ENCODE measurements at regions not wholly inside any gene's neighbourhood (a gene's known extent, or its start where the extent isn't known, plus 50 kb on each side); places are given as distances from the start of the nearest gene placed in this dataset.
"Not testable (repeated sequence)": the region's sequence is repeated elsewhere in the genome, so short reads cannot be mapped to it uniquely, and the experiment has no call there.

- no peak for DNase-seq (ENCODE audit: low read depth, low spot score)
Observed at GRCh38 chr2:397521-397920, 109.6 kb upstream of the ALKAL2 start.

- DNase-seq (ENCODE audit: low read depth, low spot score), result no peak
Observed at GRCh38 chr2:396903-397302, 109.0 kb upstream of the ALKAL2 start.

GRCh38 chr2:395886-396285 lies 108.0 kb upstream of the ALKAL2 start:
- no peak for DNase-seq (ENCODE audit: low read depth, low spot score)

- no peak for DNase-seq (ENCODE audit: low read depth, low spot score)
Observed at GRCh38 chr2:393711-394696, 106.1 kb upstream of the ALKAL2 start.

GRCh38 chr2:392926-393280 lies 105.0 kb upstream of the ALKAL2 start:
- DNase-seq (ENCODE audit: low read depth, low spot score), result no peak

GRCh38 chr2:392181-392925 lies 104.5 kb upstream of the ALKAL2 start:
- DNase-seq (ENCODE audit: low read depth, low spot score), result no peak

GRCh38 chr2:391696-392095 lies 103.8 kb upstream of the ALKAL2 start:
- DNase-seq (ENCODE audit: low read depth, low spot score), result no peak

- no peak for DNase-seq (ENCODE audit: low read depth, low spot score)
Observed at GRCh38 chr2:390959-391358, 103.1 kb upstream of the ALKAL2 start.

GRCh38 chr2:389985-390384 lies 102.1 kb upstream of the ALKAL2 start:
- DNase-seq (ENCODE audit: low read depth, low spot score), result not testable (repeated sequence)

- not testable (repeated sequence) for DNase-seq (ENCODE audit: low read depth, low spot score)
Observed at GRCh38 chr2:388752-389151, 100.9 kb upstream of the ALKAL2 start.

GRCh38 chr2:387980-388421 lies 100.1 kb upstream of the ALKAL2 start:
- no peak for DNase-seq (ENCODE audit: low read depth, low spot score)

- DNase-seq (ENCODE audit: low read depth, low spot score), result no peak
Observed at GRCh38 chr2:386406-387103, 98.7 kb upstream of the ALKAL2 start.

GRCh38 chr2:385785-386184 lies 97.9 kb upstream of the ALKAL2 start:
- DNase-seq (ENCODE audit: low read depth, low spot score), result no peak

GRCh38 chr2:385061-385460 lies 97.2 kb upstream of the ALKAL2 start:
- DNase-seq (ENCODE audit: low read depth, low spot score), result no peak

- DNase-seq (ENCODE audit: low read depth, low spot score), result no peak
Observed at GRCh38 chr2:383888-384287, 96.0 kb upstream of the ALKAL2 start.

- no peak for DNase-seq (ENCODE audit: low read depth, low spot score)
Observed at GRCh38 chr2:383178-383577, 95.3 kb upstream of the ALKAL2 start.

GRCh38 chr2:382728-383022 lies 94.8 kb upstream of the ALKAL2 start:
- no peak for DNase-seq (ENCODE audit: low read depth, low spot score)

GRCh38 chr2:381941-382727 lies 94.2 kb upstream of the ALKAL2 start:
- DNase-seq (ENCODE audit: low read depth, low spot score), result no peak

GRCh38 chr2:381181-381580 lies 93.3 kb upstream of the ALKAL2 start:
- no peak for DNase-seq (ENCODE audit: low read depth, low spot score)

GRCh38 chr2:380772-381171 lies 92.9 kb upstream of the ALKAL2 start:
- no peak for DNase-seq (ENCODE audit: low read depth, low spot score)

GRCh38 chr2:380221-380620 lies 92.3 kb upstream of the ALKAL2 start:
- DNase-seq (ENCODE audit: low read depth, low spot score), result no peak

GRCh38 chr2:379778-380177 lies 91.9 kb upstream of the ALKAL2 start:
- no peak for DNase-seq (ENCODE audit: low read depth, low spot score)

Data from smooth muscle cell of the brain vasculature (primary cell).